ENCODE measurements at regions not wholly inside any gene's neighbourhood (a gene's known extent, or its start where the extent isn't known, plus 50 kb on each side); places are given as distances from the start of the nearest gene placed in this dataset.

DNA sequence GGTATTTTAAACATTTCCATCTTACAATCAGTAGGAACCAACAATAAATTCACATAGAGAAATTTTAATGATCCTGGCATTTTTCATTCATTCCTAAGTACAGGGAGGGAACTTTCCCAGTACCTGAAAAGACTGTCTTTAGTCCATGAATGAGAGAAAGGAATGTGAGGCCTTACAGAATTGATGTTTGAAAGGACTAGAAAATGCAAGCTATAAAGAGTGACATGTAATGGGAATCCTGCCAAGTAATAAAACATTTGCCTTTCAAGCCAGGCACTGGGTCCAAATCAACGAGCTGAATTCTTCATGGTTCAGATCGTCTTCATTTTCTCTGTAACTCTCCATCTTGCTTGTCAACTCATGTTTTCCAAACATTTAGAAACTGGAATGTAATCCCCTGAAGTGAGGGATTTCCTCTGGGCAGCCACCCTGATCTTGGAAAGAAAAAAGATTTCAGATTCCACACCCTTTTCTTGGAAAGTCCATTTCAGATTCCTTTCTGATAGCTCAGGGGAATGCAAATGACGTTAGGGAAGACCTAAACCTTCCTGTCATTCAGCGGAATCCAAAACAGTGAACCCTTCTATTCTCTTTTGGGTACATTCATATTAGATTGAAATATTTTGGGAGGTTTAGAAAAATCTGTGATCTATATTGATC is 315.8 kb downstream of the SH3GL2 start:
- DNase-seq (ENCODE audit: low read depth in 2 of 2) = no peak

DNA sequence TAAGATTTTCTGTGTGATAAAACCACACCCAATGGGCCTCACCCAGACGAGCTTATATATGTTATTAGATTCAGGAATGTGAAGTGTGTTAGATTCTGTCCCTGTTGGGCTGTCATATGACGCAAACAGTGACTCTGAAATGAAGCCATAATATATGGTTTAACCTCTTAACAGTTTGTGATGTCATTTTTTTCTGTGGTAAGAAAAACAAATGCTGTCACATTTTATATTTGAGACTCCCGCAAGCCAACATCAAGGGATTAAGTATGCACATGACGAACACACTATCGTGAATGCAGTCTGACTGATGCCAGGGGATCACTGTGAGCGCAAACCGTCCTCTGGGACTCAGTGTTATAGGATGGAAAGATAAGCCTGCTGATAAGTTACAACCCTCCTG is 321.7 kb downstream of the SH3GL2 start:
- DNase-seq (ENCODE audit: low read depth in 2 of 2) = no peak

DNA sequence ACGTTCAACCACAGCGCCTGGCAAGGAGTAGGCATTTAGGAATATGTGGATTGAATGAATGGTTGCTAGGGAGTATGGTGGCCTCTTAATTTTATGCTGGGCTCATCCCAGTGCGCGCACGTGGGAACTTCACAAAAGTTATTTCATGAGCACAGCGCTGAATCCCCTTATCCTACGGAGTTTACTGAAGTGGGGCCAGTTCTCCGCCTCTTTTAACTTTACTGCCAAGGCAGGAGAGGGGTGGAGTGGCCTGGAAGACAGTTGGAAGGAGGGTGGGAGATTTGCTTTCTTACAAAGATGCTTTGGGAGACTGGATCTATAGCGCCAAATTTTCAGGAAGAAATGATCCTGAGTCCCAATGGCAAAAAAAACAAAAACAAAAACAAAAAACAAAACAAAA is 326.5 kb downstream of the SH3GL2 start:
- DNase-seq (ENCODE audit: low read depth in 2 of 2) = no peak

GRCh38 chr9:17905781-17906175 is 326.9 kb downstream of the SH3GL2 start:
- DNase-seq (ENCODE audit: low read depth in 2 of 2) = no peak

GRCh38 chr9:17906176-17906840 is 327.4 kb downstream of the SH3GL2 start:
- no peak for DNase-seq (ENCODE audit: low read depth in 2 of 2)

DNA sequence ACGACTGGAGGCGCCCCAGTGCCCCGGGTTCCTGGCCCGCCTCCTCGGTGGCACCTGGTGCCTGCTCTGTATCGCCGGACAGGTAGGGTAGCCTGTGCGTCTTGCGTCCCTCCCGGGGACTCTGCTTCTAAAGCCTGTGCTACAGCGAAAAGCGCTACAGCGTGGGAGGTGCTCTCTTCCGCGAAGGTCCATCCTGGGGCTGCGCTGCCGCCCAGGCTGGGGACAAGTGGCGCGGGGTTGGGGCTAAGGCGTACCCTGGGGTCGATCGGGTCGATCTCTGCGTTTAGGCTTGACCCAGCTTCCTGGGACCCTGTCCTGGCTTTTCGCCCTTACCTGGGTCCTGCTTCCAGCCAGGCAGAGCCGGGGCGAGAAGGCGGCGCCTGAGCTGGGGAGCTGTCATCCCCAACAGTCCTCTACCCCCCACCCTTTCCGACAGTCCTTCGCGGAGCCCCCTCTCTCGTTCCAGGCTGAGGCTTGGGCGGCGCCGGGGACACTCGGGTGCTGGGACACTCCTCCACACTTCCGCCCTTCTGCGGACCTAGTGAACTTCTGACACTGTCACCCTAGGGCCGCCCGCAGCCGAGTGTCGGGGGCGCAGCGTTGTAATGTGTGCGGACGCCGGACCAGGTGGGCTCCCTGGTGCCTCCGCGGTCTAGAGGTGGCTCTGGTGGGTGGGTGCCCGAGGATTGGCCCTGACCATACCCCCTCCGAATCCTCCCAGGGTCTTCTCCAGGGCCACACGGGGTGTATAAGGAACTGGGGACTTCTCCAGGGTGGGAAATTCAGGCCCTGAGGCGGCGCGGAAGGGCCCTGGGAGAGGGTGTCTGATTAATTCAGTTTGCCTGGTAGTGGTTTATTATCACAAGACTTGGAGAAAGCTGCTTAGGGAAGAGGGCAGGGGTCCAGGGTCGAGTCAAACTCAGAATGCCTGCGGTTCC is 328.2 kb downstream of the SH3GL2 start:
- no peak for DNase-seq (ENCODE audit: low read depth in 2 of 2)

- no peak for DNase-seq (ENCODE audit: low read depth in 2 of 2)
Measured at GRCh38 chr9:17907779-17908508, 329.1 kb downstream of the SH3GL2 start.

- DNase-seq (ENCODE audit: low read depth in 2 of 2) = no peak
Measured at GRCh38 chr9:17926246-17926645, 347.4 kb downstream of the SH3GL2 start.

GRCh38 chr9:17927616-17928015 is 348.8 kb downstream of the SH3GL2 start:
- no peak for DNase-seq (ENCODE audit: low read depth in 2 of 2)

DNA sequence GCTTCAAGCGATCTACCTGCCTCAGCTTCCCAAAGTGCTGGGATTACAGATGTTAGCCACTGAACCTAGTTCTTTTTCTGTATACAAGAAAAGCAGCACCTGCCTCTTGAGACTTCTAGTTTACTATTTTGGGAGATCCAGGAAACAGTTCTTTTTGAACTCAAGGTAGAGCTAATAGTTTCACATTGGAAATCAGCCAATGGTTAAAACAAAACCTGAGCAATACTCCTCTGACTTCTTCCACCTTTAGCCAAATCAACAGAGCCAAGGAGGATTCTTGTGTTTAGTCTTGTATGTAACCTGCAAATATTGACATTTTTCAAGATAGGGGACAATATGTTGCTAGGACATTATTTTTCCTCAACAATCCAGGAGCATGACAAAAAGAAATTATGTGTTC is 349.4 kb downstream of the SH3GL2 start:
- no peak for DNase-seq (ENCODE audit: low read depth in 2 of 2)

DNA sequence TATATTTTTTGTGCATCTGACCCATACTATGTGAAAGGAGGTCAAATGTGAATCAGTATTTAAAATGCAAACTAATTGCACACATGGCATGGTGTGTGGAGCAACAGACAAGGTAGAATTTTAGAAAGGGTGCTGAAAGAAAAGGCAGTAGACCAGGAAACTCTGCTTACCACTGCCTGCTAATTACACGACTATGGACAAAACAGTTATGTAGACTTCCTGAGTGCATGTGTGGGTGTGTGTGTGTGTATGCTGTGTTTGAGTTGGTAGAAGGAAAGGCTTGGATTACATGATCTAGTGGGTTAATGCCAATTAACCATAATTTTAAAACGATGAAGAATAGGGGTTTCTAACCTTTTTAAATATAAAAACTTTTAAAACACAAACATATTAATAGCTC is 349.9 kb downstream of the SH3GL2 start:
- DNase-seq (ENCODE audit: low read depth in 2 of 2) = no peak

DNA sequence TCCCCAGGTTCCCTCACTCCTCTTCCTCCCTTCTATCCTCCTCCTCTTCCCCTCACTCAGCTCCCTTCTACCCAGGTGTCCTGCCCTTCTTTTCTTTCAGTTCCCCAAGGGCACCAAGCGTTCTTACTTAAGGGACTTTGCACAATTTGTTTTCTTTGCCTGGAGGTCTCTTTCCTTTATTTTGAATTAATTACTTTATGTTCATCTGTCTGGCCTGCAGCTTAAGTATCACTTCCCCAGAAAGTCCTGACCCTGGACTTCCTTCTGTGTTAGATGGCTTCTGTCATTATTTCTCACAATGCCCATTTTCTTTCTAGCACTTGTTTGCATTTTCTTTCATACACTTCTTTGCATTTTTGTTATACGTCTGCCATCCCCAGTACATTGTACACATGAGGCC is 350.6 kb downstream of the SH3GL2 start:
- DNase-seq (ENCODE audit: low read depth in 2 of 2) = no peak

GRCh38 chr9:17930071-17930470 is 351.2 kb downstream of the SH3GL2 start:
- DNase-seq (ENCODE audit: low read depth in 2 of 2) = no peak

- no peak for DNase-seq (ENCODE audit: low read depth in 2 of 2)
Measured at GRCh38 chr9:17936365-17936764, 357.5 kb downstream of the SH3GL2 start.

- no peak for DNase-seq (ENCODE audit: low read depth in 2 of 2)
Measured at GRCh38 chr9:17938035-17938655, 359.3 kb downstream of the SH3GL2 start.

- DNase-seq (ENCODE audit: low read depth in 2 of 2) = no peak
Measured at GRCh38 chr9:17942498-17942897, 363.6 kb downstream of the SH3GL2 start.

DNA sequence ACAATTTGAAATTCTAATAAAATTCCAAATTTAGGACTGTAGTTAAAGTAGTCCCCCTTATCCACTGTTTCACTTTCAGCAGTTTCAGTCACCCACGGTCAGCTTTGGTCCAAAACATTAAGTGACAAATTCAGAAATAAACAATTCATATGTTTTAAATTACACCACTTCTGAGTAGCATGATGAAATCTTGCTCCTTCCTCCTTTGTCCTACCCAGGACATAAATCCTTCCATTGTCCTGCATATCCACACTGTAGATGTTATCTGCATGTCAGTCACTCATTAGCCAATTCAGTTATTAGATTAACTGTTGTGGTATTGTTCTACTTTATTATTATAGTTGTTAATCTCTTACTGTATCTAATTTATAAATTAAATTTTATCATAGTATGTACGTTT is 376.5 kb downstream of the SH3GL2 start:
- DNase-seq (ENCODE audit: low read depth in 2 of 2) = no peak

- DNase-seq (ENCODE audit: low read depth in 2 of 2) = no peak
Measured at GRCh38 chr9:17958363-17958762, 379.5 kb downstream of the SH3GL2 start.

DNA sequence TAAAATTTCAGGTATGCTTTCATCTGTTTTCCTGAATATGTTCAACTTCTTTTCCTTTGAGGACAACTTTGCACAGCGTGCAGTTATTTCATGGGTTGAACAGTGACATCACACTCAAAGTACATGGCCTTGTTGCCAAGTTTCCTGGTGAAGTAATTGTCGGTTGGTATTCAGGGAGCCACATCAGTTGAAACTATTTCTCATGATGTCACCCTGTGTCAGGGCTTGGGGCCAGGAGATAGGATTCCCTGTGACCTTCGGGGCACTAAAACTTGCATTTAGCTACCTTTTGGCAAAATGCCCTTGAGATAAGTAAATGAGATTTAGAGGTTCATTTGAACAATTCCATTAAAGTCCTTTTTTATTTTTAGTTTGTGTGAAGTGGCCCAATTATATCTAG is 383.9 kb downstream of the SH3GL2 start:
- no peak for DNase-seq (ENCODE audit: low read depth in 2 of 2)

GRCh38 chr9:17963498-17963897 is 384.6 kb downstream of the SH3GL2 start:
- DNase-seq (ENCODE audit: low read depth in 2 of 2) = no peak

DNA sequence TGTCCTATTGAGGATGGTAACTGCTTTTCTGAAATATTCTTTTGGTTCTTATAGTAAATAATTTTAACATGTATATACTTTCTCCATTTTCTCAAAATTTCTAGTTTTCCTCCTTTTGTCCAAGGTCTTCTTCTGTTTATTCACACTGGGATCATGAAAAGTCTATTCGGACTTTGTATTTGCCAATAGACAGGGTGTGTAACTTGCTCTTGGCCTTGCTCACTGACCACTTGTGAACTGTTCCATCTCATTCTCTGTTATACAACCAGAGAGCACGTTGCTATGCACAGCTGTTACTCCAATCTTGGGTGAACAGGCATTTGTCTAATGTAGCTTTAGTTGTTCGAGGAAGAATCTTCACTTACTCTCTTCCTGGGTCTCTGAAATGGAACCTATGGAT is 388.9 kb downstream of the SH3GL2 start:
- DNase-seq (ENCODE audit: low read depth in 2 of 2) = no peak

DNA sequence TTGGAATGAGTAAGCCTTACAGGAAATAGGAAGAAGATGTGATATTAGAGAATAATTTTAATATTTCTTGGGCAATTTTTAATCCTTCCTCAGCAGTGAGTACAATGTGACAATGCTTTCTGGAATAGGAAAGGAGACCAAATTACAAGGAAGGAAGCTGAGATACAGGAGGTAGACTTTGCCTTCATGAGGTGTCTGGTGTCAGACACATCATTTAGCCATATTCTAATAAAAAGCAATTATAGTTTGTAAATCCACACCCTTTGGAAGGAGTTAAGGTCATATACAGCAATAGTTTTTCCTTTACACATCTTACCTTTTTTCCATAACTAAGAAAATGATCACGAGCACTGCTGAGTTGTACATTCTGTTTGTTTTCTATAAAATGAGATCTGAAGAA is 390.4 kb downstream of the SH3GL2 start:
- DNase-seq (ENCODE audit: low read depth in 2 of 2) = no peak
